SU-DHL-6 (cell line): ENCODE measurements at regions not wholly inside any gene's neighbourhood (a gene's known extent, or its start where the extent isn't known, plus 50 kb on each side); places are given as distances from the start of the nearest gene placed in this dataset.

ENCODE experiments used
- H2AFZ ChIP-seq: fragments of 200-600 bp; sonication (generic); 2 replicates; pipeline ENCODE4 v1.6.1; 2014; ENCODE audit warnings: low read depth, mild to moderate bottlenecking, moderate library complexity, mixed read lengths, antibody characterized with exemption, low read length; ENCODE audit not compliant: severe bottlenecking
- H3F3A ChIP-seq: fragments of 200-600 bp; shearing (Covaris generic); 2 replicates; pipeline ENCODE4 v1.6.0; 2016; ENCODE audit warnings: antibody characterized with exemption, mild to moderate bottlenecking; ENCODE audit not compliant: insufficient read depth
- H3K27ac ChIP-seq: fragments of 200-600 bp; sonication (generic); 2 replicates; pipeline ENCODE4 v1.5.1; 2016; ENCODE audit warnings: low read depth, mild to moderate bottlenecking, low read length, moderate library complexity, mixed read lengths
- H3K27me3 ChIP-seq: fragments of 200-600 bp; sonication (generic), shearing (Covaris generic); 2 replicates; pipeline ENCODE4 v1.6.0; 2014; ENCODE audit warnings: mild to moderate bottlenecking, low read length
- H3K36me3 ChIP-seq: fragments of 200-600 bp; sonication (generic); 2 replicates; pipeline ENCODE4 v1.6.1; 2014; ENCODE audit warnings: mild to moderate bottlenecking, low read length, mixed read lengths
- H3K4me2 ChIP-seq: fragments of 300-600, 200-600 bp; shearing (Covaris generic), sonication (generic); 2 replicates; pipeline ENCODE4 v1.6.0; 2014; ENCODE audit warnings: low read length, low read depth, mild to moderate bottlenecking; ENCODE audit not compliant: poor library complexity, severe bottlenecking
- H3K4me3 ChIP-seq: fragments of 200-600 bp; sonication (generic); 2 replicates; pipeline ENCODE4 v1.5.1; 2014; ENCODE audit warnings: antibody characterized with exemption, low read length, mild to moderate bottlenecking, mixed read lengths; ENCODE audit not compliant: insufficient read depth, poor library complexity, severe bottlenecking
- H3K79me2 ChIP-seq: fragments of 200-600 bp; sonication (generic); 2 replicates; pipeline ENCODE4 v1.6.1; 2014; ENCODE audit warnings: mild to moderate bottlenecking, low read length, moderate library complexity; ENCODE audit not compliant: insufficient read depth
- H3K9ac ChIP-seq: fragments of 200-600 bp; sonication (generic); 2 replicates; pipeline ENCODE4 v1.7.0; 2014; ENCODE audit warnings: mild to moderate bottlenecking, low read length
- H3K9me2 ChIP-seq: fragments of 200-600 bp; sonication (generic); replicated peaks from 2 replicates; pipeline ENCODE4 v1.6.1; 2014; ENCODE audit warnings: low read length; ENCODE audit not compliant: insufficient read depth
- H3K9me3 ChIP-seq: fragments of 200-600 bp; sonication (generic); 2 replicates; pipeline ENCODE4 v1.6.1; 2014; ENCODE audit warnings: low read length, mixed read lengths; ENCODE audit not compliant: insufficient read depth
- H4K20me1 ChIP-seq: fragments of 200-600 bp; sonication (generic); 2 replicates; pipeline ENCODE4 v1.6.1; 2014; ENCODE audit warnings: low read depth, mild to moderate bottlenecking, antibody characterized with exemption, low read length, moderate library complexity, mixed read lengths
- EZH2phosphoT487 ChIP-seq: fragments of 200-600 bp; sonication (generic), shearing (Covaris generic); conservative IDR thresholded peaks from 2 replicates; pipeline ENCODE4 v1.6.1; 2018; ENCODE audit warnings: mild to moderate bottlenecking, antibody characterized with exemption, low read length, moderate library complexity, mixed read lengths
- TF ChIP-seq, protein P1 (sequence below): fragments of 200-600 bp; sonication (generic); IDR thresholded peaks from one replicate; pipeline ENCODE4 v1.5.1; 2017; ENCODE audit warnings: antibody characterized with exemption, mild to moderate bottlenecking, low read length, moderate library complexity; ENCODE audit not compliant: insufficient read depth, poor library complexity, severe bottlenecking

GRCh38 chr4:45713996-45714395 is 409.9 kb downstream of the GABRG1 start:
- no peak for TF ChIP-seq EZH2phosphoT487
- TF ChIP-seq, protein P1, sequence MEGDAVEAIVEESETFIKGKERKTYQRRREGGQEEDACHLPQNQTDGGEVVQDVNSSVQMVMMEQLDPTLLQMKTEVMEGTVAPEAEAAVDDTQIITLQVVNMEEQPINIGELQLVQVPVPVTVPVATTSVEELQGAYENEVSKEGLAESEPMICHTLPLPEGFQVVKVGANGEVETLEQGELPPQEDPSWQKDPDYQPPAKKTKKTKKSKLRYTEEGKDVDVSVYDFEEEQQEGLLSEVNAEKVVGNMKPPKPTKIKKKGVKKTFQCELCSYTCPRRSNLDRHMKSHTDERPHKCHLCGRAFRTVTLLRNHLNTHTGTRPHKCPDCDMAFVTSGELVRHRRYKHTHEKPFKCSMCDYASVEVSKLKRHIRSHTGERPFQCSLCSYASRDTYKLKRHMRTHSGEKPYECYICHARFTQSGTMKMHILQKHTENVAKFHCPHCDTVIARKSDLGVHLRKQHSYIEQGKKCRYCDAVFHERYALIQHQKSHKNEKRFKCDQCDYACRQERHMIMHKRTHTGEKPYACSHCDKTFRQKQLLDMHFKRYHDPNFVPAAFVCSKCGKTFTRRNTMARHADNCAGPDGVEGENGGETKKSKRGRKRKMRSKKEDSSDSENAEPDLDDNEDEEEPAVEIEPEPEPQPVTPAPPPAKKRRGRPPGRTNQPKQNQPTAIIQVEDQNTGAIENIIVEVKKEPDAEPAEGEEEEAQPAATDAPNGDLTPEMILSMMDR: no peak
- Histone ChIP-seq H4K20me1 (no peaks in the 10 kb centered on the region), H3K9me3 (no peaks in the 10 kb centered on the region), H2AFZ (no peak overlapping the region), H3K9ac (no peak overlapping the region), H3K4me3 (no peak overlapping the region), H3K79me2 (no peaks in the 10 kb centered on the region), H3F3A (no peaks in the 10 kb centered on the region), H3K27ac (no peak overlapping the region), H3K36me3 (no peaks in the 10 kb centered on the region), H3K27me3 (no peaks in the 10 kb centered on the region), H3K4me2 (no peak overlapping the region), H3K9me2 (no peaks in the 10 kb centered on the region)

DNA sequence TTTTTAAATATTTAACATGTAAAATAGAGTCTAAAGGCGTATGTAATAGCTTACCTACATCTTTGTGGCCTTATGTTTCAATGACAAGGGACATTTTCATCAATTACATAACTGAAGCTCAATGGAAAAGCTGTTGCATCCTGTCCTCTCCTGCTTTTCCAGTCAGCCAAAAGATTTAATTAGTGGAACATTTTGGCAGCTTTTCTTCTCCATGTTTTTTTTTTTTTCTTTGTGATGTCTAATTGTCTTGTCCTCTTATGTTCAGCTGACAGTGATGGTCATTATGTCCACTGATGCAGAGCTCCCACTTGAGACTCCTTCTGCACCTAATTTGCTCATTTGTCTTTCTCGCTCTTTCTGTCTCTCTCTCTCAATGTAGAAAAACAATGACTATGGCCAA is 422.2 kb downstream of the GABRG1 start:
- TF ChIP-seq, protein P1: no peak
- no peak for TF ChIP-seq EZH2phosphoT487
- no peak overlapping the region for H2AFZ ChIP-seq
- no peaks in the 10 kb centered on the region for H3F3A ChIP-seq
- H3K9me3 ChIP-seq: no peaks in the 10 kb centered on the region
- H3K27ac ChIP-seq: no peak overlapping the region
- no peaks in the 10 kb centered on the region for H3K36me3 ChIP-seq
- no peaks in the 10 kb centered on the region for H4K20me1 ChIP-seq
- no peak overlapping the region for H3K4me3 ChIP-seq
- H3K79me2 ChIP-seq: no peaks in the 10 kb centered on the region
- no peak overlapping the region for H3K9ac ChIP-seq
- no peaks in the 10 kb centered on the region for H3K9me2 ChIP-seq
- no peaks in the 10 kb centered on the region for H3K27me3 ChIP-seq
- no peak overlapping the region for H3K4me2 ChIP-seq

DNA sequence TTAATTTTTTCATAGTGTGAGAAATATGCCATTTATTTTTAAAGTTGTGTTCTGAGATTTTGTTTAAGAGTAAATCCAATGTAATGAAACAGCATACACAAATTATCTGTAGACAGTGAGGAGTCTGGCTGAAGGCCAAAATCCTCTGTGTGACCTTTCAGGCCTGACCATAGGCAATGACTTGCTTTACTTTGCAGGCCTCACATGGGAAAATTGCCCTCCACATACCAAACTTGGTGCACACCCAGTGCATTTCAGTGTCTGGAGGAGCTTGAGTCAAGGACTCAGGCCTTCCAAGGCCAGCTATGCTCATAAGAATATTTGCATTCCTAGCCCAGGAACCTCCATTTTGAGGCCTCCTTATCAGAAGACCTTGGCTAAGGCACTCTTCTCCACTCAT is 430.1 kb downstream of the GABRG1 start:
- no peaks in the 10 kb centered on the region for H3K9me2 ChIP-seq
- TF ChIP-seq, protein P1: no peak
- TF ChIP-seq EZH2phosphoT487: no peak
- no peak overlapping the region for H3K4me3 ChIP-seq
- H4K20me1 ChIP-seq: no peaks in the 10 kb centered on the region
- H3K4me2 ChIP-seq: no peak overlapping the region
- no peaks in the 10 kb centered on the region for H3K79me2 ChIP-seq
- H3K27ac ChIP-seq: no peak overlapping the region
- no peak overlapping the region for H3K9ac ChIP-seq
- no peak overlapping the region for H2AFZ ChIP-seq
- no peaks in the 10 kb centered on the region for H3F3A ChIP-seq
- no peaks in the 10 kb centered on the region for H3K9me3 ChIP-seq
- no peaks in the 10 kb centered on the region for H3K36me3 ChIP-seq
- no peaks in the 10 kb centered on the region for H3K27me3 ChIP-seq
